NB4 (cell line): ENCODE measurements at regions not wholly inside any gene's neighbourhood (a gene's known extent, or its start where the extent isn't known, plus 50 kb on each side); places are given as distances from the start of the nearest gene placed in this dataset.

Experiments used
- CTCF ChIP-seq: IDR thresholded peaks from one replicate; pipeline ENCODE4 v1.5.1; 2012; ENCODE audit warnings: low read depth, low read length
- MAX ChIP-seq: IDR thresholded peaks from 2 replicates; pipeline ENCODE4 v1.6.1; 2011; ENCODE audit warnings: low read depth, low read length

- TF ChIP-seq CTCF: no peak
- no peak for TF ChIP-seq MAX
Measured at GRCh38 chr2:13813236-13813635, 819.3 kb upstream of the LRATD1 start.
